ENCODE measurements at regions not wholly inside any gene's neighbourhood (a gene's known extent, or its start where the extent isn't known, plus 50 kb on each side); places are given as distances from the start of the nearest gene placed in this dataset.

GRCh38 chr2:238697193-238698071 lies 150.5 kb upstream of the TWIST2 start:
- no peak for TF ChIP-seq CTCF (IDR thresholded peaks at IDR 0.05; ENCODE audit: unreplicated experiment)
- Mint-ChIP-seq H3K36me3 (ENCODE audit: low read depth, unreplicated experiment) (no peaks in the 10 kb centered on the region), H3K27ac (ENCODE audit: unreplicated experiment) (no peak overlapping the region), H3K27me3 (ENCODE audit: unreplicated experiment) (peaks cover 5% of the 10 kb centered on the region), H3K9me3 (ENCODE audit: unreplicated experiment) (no peaks in the 10 kb centered on the region), H3K4me3 (ENCODE audit: unreplicated experiment) (no peak overlapping the region), H3K4me1 (ENCODE audit: unreplicated experiment) (no peaks in the 10 kb centered on the region)
- DNase-seq (ENCODE audit: low spot score) = no peak

- Mint-ChIP-seq H3K36me3 (ENCODE audit: low read depth, unreplicated experiment) (no peaks in the 10 kb centered on the region), H3K27me3 (ENCODE audit: unreplicated experiment) (peaks cover 5% of the 10 kb centered on the region), H3K4me3 (ENCODE audit: unreplicated experiment) (no peak overlapping the region), H3K9me3 (ENCODE audit: unreplicated experiment) (no peaks in the 10 kb centered on the region), H3K4me1 (ENCODE audit: unreplicated experiment) (no peaks in the 10 kb centered on the region), H3K27ac (ENCODE audit: unreplicated experiment) (no peak overlapping the region)
- TF ChIP-seq CTCF (IDR thresholded peaks at IDR 0.05; ENCODE audit: unreplicated experiment) = no peak
- DNase-seq (ENCODE audit: low spot score) = no peak
These were observed 149.9 kb upstream of the TWIST2 start for GRCh38 chr2:238698072-238698352.

- Mint-ChIP-seq H3K4me3 (ENCODE audit: unreplicated experiment) (no peak overlapping the region), H3K4me1 (ENCODE audit: unreplicated experiment) (no peaks in the 10 kb centered on the region), H3K27me3 (ENCODE audit: unreplicated experiment) (peaks cover 5% of the 10 kb centered on the region), H3K9me3 (ENCODE audit: unreplicated experiment) (no peaks in the 10 kb centered on the region), H3K36me3 (ENCODE audit: low read depth, unreplicated experiment) (no peaks in the 10 kb centered on the region), H3K27ac (ENCODE audit: unreplicated experiment) (no peak overlapping the region)
- DNase-seq (ENCODE audit: low spot score) = no peak
- TF ChIP-seq CTCF (IDR thresholded peaks at IDR 0.05; ENCODE audit: unreplicated experiment) = no peak
These were observed 149.2 kb upstream of the TWIST2 start for GRCh38 chr2:238698451-238699306.

GRCh38 chr2:238699307-238700116 lies 148.4 kb upstream of the TWIST2 start:
- no peaks in the 10 kb centered on the region for H3K9me3 Mint-ChIP-seq (ENCODE audit: unreplicated experiment)
- H3K36me3 Mint-ChIP-seq (ENCODE audit: low read depth, unreplicated experiment) = no peaks in the 10 kb centered on the region
- TF ChIP-seq CTCF (IDR thresholded peaks at IDR 0.05; ENCODE audit: unreplicated experiment) = no peak
- H3K27ac Mint-ChIP-seq (ENCODE audit: unreplicated experiment) = no peak overlapping the region
- no peak for DNase-seq (ENCODE audit: low spot score)
- H3K27me3 Mint-ChIP-seq (ENCODE audit: unreplicated experiment) = peaks cover 5% of the 10 kb centered on the region
- no peaks in the 10 kb centered on the region for H3K4me1 Mint-ChIP-seq (ENCODE audit: unreplicated experiment)
- no peak overlapping the region for H3K4me3 Mint-ChIP-seq (ENCODE audit: unreplicated experiment)

Data from endothelial cell (in vitro differentiated cells).